Skeletal muscle cell (primary cell): ENCODE measurements at regions not wholly inside any gene's neighbourhood (a gene's known extent, or its start where the extent isn't known, plus 50 kb on each side); places are given as distances from the start of the nearest gene placed in this dataset.

Source experiments
- DNase-seq: peaks from one replicate; pipeline ENCODE4 v3.0.0-alpha.2; 2010; ENCODE audit warnings: low read depth
- H3K4me3 ChIP-seq: 2 replicates; pipeline ENCODE4 v1.5.1; 2011; ENCODE audit warnings: low read depth, mild to moderate bottlenecking, control low read depth, low read length, moderate library complexity

DNA sequence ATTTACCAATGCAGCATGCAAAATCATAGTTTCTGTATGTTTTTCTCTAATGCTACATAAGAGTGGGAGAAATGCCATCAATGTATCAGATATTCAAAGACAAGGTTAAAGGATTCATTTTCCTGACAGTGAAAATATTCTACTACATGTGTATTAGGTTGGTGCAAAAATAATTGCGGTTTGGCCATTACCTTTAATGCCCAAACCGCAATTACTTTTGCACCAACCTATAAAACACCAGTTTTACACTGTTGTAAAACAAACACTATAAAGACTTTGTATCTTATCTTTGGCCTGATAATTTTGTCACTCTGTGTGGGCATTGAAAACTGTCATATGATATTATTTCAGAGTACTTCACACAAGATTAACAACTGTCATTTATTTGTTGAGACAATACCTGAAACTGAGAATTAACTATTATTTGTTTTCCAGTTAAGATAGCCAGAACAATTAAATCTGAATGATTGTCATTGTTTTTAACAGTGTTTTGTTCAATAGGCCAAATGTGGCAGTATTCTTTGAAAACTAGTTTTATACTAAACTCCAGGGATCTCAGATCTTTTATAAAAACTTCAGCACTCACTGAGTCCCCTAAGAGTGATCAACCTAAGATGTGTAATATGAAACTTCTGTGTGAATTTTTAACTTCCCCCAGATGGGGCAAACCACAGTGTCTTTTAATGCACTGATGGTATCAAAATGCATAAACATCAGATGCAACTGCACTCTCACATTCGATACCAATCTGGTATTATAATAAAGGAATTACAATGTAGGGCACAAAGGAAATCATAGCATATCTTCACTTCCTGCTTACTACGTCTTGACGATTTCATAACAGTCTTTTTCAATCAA lies 53.8 kb upstream of the FBN2 start:
- DNase-seq, result no peak
- no peak overlapping the region for H3K4me3 ChIP-seq

- no peak overlapping the region for H3K4me3 ChIP-seq
- DNase-seq, result no peak
Observed at GRCh38 chr5:128596071-128596470, 58.0 kb upstream of the FBN2 start.

GRCh38 chr5:128597156-128597555 lies 59.1 kb upstream of the FBN2 start:
- no peak for DNase-seq
- no peak overlapping the region for H3K4me3 ChIP-seq

GRCh38 chr5:128613128-128613527 lies 75.1 kb upstream of the FBN2 start:
- no peak overlapping the region for H3K4me3 ChIP-seq
- DNase-seq, result no peak

GRCh38 chr5:128613766-128614165 lies 75.7 kb upstream of the FBN2 start:
- H3K4me3 ChIP-seq, result no peak overlapping the region
- no peak for DNase-seq

DNA sequence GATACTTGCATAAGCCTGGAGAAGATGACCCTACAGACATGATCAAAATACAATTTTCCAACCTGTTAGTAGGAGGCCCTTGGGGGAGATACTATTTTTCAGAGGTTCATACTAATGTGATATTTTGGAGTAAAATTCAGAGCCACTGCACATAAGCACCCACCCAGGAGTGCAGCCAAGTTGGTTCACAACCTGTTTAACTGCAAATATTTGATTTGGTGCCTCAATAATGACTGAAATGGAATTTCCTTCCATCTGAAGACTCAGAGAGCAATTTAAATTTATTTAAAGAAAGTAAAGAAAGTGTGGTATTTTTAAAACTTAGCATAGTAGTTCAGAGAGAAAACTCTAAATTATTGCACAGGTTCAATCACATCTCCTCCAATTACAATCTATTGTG lies 77.5 kb upstream of the FBN2 start:
- DNase-seq, result no peak

GRCh38 chr5:128626536-128627090 lies 88.6 kb upstream of the FBN2 start:
- no peak for DNase-seq
- no peak overlapping the region for H3K4me3 ChIP-seq

More for the DNA sequence above, 77.5 kb upstream of the FBN2 start:
- H3K4me3 ChIP-seq, result no peak overlapping the region

- DNase-seq, result no peak
- H3K4me3 ChIP-seq, result no peak overlapping the region
Observed at GRCh38 chr5:128627939-128628338, 89.9 kb upstream of the FBN2 start.

DNA sequence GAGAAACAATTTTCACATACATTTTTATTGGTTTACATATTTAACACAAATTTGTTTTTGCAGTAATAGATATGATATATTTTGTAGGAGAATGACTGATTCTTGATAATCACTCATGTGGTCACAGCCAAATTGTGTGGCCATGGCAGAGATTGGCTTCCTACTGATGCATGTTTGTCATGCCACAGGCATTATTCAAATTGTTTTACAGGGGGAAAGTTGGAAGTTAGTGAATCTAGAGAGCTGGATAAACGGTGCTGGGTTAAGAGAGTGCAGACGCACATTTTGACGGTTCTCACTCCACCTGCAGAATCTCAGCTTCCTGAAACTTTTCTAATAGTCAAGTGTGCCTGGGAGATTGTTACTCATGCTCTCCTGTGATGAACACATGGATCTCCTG lies 91.1 kb upstream of the FBN2 start:
- no peak overlapping the region for H3K4me3 ChIP-seq
- peak; percentile 9 for DNase-seq

- DNase-seq, result no peak
- no peak overlapping the region for H3K4me3 ChIP-seq
Observed at GRCh38 chr5:128630121-128630520, 92.1 kb upstream of the FBN2 start.

DNA sequence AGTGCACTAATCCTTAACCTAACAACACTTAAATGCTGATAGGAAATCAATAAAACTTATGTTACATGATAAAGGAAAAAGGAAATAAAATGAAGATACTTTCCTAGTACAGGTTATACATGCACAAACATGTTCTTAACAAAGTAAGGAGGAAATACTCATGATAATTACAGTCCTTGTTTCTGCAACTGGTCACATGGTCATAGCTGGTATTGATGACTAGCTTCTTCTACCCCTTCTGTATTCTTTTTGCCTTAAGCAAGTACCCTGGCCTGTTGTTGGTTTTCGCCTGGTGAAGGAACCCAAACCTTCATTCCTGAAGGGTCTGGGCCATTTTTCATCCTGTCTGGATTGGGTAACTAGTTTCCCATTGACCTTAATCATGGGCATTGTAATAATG lies 93.7 kb upstream of the FBN2 start:
- H3K4me3 ChIP-seq, result no peak overlapping the region
- no peak for DNase-seq

DNA sequence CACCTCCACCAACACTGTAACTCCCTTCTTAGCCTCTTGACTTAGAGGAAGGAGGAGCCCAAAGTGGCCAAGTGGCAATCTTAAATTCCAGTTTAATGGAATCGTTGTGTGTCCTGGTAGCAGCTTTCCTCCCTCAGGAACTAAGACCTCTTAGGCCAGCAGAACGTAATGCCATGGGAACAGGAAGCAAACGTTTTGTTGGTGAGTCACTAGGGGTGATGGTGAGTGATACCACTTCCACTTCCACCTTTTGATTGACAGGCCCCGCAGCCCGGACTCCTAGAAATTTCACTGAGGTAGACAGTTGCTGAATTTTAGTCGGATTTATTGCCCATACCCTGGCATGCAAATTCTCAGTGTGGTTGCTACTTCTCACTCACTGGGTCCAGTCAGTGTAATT lies 94.2 kb upstream of the FBN2 start:
- DNase-seq, result peak; percentile 9
- H3K4me3 ChIP-seq, result no peak overlapping the region

GRCh38 chr5:128633901-128634300 lies 95.9 kb upstream of the FBN2 start:
- no peak for DNase-seq
- H3K4me3 ChIP-seq, result no peak overlapping the region

- no peak for DNase-seq
- no peak overlapping the region for H3K4me3 ChIP-seq
Observed at GRCh38 chr5:128635379-128635778, 97.3 kb upstream of the FBN2 start.

DNA sequence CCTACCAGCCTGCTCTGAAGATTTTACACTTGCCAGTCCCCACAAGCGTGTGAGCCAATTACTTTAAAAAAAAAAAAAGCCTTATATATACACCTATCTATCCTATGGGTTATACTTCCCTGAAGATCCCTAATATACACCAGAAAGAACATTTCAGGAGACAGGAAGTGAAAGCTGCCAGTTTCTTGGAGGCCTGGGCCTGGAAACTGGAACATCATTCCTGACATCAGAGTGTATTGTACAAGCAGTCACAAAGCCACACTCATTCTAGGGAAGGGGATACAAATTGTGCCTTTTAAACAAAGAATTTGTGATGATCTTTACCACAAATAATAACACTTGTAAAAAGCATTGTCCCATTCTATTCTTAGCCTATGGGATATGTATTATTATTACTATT lies 98.3 kb upstream of the FBN2 start:
- DNase-seq, result peak; percentile 32

DNA sequence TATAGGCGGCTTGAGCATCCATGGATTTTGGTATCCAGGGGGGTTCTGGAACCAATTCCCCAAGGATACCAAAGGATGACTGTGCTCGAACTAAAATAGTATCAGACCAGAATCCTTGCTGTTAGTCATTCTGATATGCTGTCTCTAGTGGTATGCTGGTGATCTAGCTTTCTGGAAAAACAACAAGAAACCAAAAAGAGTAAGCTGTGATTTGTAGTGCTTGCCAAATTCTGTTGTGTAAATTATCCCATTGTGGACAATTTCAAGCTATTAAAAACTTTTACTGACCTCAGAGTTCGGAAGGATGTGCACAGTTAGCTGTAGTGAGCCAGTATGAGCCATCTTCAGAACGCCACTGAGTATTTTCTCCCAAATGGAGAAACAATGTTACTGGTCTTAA lies 99.0 kb upstream of the FBN2 start:
- DNase-seq, result peak; percentile 87
- no peak overlapping the region for H3K4me3 ChIP-seq

More for the DNA sequence above, 98.3 kb upstream of the FBN2 start:
- H3K4me3 ChIP-seq, result no peak overlapping the region

- H3K4me3 ChIP-seq, result no peak overlapping the region
- DNase-seq, result no peak
Observed at GRCh38 chr5:128641861-128642260, 103.8 kb upstream of the FBN2 start.

GRCh38 chr5:128644863-128645262 lies 106.8 kb upstream of the FBN2 start:
- DNase-seq, result peak; percentile 63
- peak overlapping the region; percentile 26 for H3K4me3 ChIP-seq

DNA sequence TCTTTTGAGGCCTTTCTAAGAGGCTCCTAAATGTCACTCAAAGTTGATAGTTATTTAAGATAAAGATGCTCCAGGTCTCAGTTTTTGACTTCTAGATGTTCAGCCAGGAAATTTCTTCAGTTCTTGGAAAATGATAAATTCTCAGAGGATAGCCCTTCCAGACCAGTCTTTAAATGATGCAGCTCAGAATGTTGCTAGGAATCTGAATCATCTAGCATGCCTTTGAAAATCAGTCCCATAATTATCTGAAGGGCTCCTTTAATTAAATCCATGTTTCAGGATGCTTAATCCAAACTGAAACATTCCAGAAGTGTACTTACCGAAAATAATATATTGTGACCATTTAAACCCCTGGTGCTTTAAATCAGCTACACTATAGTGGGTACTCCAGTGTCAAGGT lies 107.5 kb upstream of the FBN2 start:
- H3K4me3 ChIP-seq, result no peak overlapping the region
- no peak for DNase-seq

DNA sequence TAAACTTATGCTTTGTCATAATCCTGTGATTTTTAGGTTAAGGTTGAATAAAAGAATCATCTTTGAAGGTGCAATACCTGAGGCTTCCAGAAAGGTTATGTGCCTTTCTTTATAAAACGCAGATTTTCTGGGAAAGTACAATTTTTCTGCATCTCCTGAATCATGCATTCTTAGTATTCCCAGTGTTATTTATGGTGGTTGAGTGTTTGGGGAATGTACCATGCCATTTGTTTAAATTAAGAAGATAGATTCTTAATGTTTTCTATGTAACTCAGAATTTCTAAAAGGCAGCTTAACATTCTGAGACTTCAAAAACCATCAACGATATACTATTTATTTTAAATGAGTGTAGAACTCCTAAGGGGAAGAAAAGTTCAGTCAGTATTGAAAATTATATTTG lies 108.1 kb upstream of the FBN2 start:
- DNase-seq, result no peak
- H3K4me3 ChIP-seq, result no peak overlapping the region

DNA sequence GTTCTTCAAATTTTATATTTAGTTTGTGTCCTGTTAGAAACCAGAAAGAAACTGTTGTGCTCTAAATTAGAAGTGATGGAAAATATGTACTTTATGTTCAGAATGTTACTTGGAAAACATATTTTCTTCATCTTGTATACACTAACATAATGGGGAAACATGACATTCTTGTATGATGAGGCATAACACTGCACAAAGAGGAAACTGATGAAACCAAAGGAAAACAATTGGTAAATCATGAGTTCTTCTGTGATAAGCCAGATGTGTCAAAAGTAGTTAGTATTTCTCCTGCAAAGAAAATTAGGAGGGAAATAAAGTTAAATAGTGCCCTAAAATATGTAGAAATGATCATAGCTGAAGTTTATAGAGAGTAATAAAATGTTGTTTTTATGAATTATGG lies 111.1 kb upstream of the FBN2 start:
- H3K4me3 ChIP-seq, result no peak overlapping the region
- peak; percentile 46 for DNase-seq
